MM.1S (cell line): ENCODE measurements at regions not wholly inside any gene's neighbourhood (a gene's known extent, or its start where the extent isn't known, plus 50 kb on each side); places are given as distances from the start of the nearest gene placed in this dataset.

Experiments used
- DNase-seq: peaks from one replicate; pipeline ENCODE4 v3.0.0-alpha.2; 2015
- H2AFZ ChIP-seq: fragments of 300-600 bp; sonication (generic); 2 replicates; pipeline ENCODE4 v1.6.0; 2016; ENCODE audit warnings: antibody characterized with exemption, low read length
- H3F3A ChIP-seq: fragments of 300-600 bp; sonication (generic); 2 replicates; pipeline ENCODE4 v1.6.1; 2016; ENCODE audit warnings: mild to moderate bottlenecking, antibody characterized with exemption, low read length, moderate library complexity, mixed read lengths; ENCODE audit not compliant: insufficient read depth
- H3K27ac ChIP-seq: fragments of 300-600 bp; sonication (generic); 2 replicates; pipeline ENCODE4 v1.5.1; 2016; ENCODE audit warnings: mild to moderate bottlenecking, low read length
- H3K27me3 ChIP-seq: fragments of 300-600 bp; sonication (generic); replicated peaks from 2 replicates; pipeline ENCODE4 v1.6.0; 2016; ENCODE audit warnings: low read length; ENCODE audit not compliant: insufficient read depth
- H3K36me3 ChIP-seq: fragments of 300-600 bp; sonication (generic); replicated peaks from 2 replicates; pipeline ENCODE4 v1.6.1; 2016; ENCODE audit warnings: mild to moderate bottlenecking, low read length, mixed read lengths; ENCODE audit not compliant: insufficient read depth
- H3K4me1 ChIP-seq: fragments of 300-600 bp; sonication (generic); 2 replicates; pipeline ENCODE4 v1.6.1; 2016; ENCODE audit warnings: low read length, mixed read lengths
- H3K4me2 ChIP-seq: fragments of 300-600 bp; sonication (generic); 2 replicates; pipeline ENCODE4 v1.6.0; 2016; ENCODE audit warnings: low read depth, low read length
- H3K4me3 ChIP-seq: fragments of 300-600 bp; sonication (generic); 2 replicates; pipeline ENCODE4 v1.5.1; 2016; ENCODE audit warnings: low read length, mixed read lengths
- H3K79me2 ChIP-seq: fragments of 300-600 bp; sonication (generic); 2 replicates; pipeline ENCODE4 v1.6.1; 2016; ENCODE audit warnings: mixed run types, low read length, mixed read lengths
- H3K9ac ChIP-seq: fragments of 300-600 bp; sonication (generic); 2 replicates; pipeline ENCODE4 v1.6.1; 2016; ENCODE audit warnings: low read length, mixed read lengths
- H3K9me2 ChIP-seq: fragments of 300-600 bp; sonication (generic); replicated peaks from 2 replicates; pipeline ENCODE4 v1.6.1; 2016; ENCODE audit warnings: mild to moderate bottlenecking, low read length, mixed read lengths; ENCODE audit not compliant: insufficient read depth
- H3K9me3 ChIP-seq: fragments of 300-600 bp; sonication (generic); replicated peaks from 2 replicates; pipeline ENCODE4 v1.6.1; 2016; ENCODE audit warnings: mild to moderate bottlenecking, low read length, mixed read lengths; ENCODE audit not compliant: insufficient read depth
- H4K20me1 ChIP-seq: fragments of 300-600 bp; sonication (generic); 2 replicates; pipeline ENCODE4 v1.6.1; 2016; ENCODE audit warnings: mild to moderate bottlenecking, low read length, moderate library complexity, mixed read lengths; ENCODE audit not compliant: insufficient read depth
- EZH2 ChIP-seq: fragments of 300-600 bp; sonication (generic); optimal IDR thresholded peaks from 2 replicates; pipeline ENCODE3; 2017; ENCODE audit warnings: low read depth, mild to moderate bottlenecking, antibody characterized with exemption, low read length, mixed read lengths
- EZH2phosphoT487 ChIP-seq: fragments of 300-600 bp; sonication (generic); IDR thresholded peaks from 2 replicates; pipeline ENCODE4 v1.6.1; 2018; ENCODE audit warnings: antibody characterized with exemption, low read length
- TF ChIP-seq, protein P1 (sequence below): fragments of 300-600 bp; sonication (generic); IDR thresholded peaks from 2 replicates; pipeline ENCODE4 v1.5.1; 2016; ENCODE audit warnings: antibody characterized with exemption, low read length, mixed read lengths

- H3K9me2 ChIP-seq: no peaks in the 10 kb centered on the region
- no peaks in the 10 kb centered on the region for H3F3A ChIP-seq
- H3K4me3 ChIP-seq: no peak overlapping the region
- no peak overlapping the region for H3K9ac ChIP-seq
- no peaks in the 10 kb centered on the region for H3K9me3 ChIP-seq
- H3K4me2 ChIP-seq: no peak overlapping the region
- no peak overlapping the region for H3K27ac ChIP-seq
- no peaks in the 10 kb centered on the region for H3K36me3 ChIP-seq
- DNase-seq: no peak
- no peaks in the 10 kb centered on the region for H3K4me1 ChIP-seq
- H4K20me1 ChIP-seq: no peaks in the 10 kb centered on the region
- no peak overlapping the region for H2AFZ ChIP-seq
- TF ChIP-seq, protein P1, sequence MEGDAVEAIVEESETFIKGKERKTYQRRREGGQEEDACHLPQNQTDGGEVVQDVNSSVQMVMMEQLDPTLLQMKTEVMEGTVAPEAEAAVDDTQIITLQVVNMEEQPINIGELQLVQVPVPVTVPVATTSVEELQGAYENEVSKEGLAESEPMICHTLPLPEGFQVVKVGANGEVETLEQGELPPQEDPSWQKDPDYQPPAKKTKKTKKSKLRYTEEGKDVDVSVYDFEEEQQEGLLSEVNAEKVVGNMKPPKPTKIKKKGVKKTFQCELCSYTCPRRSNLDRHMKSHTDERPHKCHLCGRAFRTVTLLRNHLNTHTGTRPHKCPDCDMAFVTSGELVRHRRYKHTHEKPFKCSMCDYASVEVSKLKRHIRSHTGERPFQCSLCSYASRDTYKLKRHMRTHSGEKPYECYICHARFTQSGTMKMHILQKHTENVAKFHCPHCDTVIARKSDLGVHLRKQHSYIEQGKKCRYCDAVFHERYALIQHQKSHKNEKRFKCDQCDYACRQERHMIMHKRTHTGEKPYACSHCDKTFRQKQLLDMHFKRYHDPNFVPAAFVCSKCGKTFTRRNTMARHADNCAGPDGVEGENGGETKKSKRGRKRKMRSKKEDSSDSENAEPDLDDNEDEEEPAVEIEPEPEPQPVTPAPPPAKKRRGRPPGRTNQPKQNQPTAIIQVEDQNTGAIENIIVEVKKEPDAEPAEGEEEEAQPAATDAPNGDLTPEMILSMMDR: no peak
- no peak for TF ChIP-seq EZH2phosphoT487
- no peak for TF ChIP-seq EZH2
- no peaks in the 10 kb centered on the region for H3K79me2 ChIP-seq
- H3K27me3 ChIP-seq: no peaks in the 10 kb centered on the region
These were observed 572.5 kb downstream of the MAGEB5 start for GRCh38 chrX:26788402-26788998.

DNA sequence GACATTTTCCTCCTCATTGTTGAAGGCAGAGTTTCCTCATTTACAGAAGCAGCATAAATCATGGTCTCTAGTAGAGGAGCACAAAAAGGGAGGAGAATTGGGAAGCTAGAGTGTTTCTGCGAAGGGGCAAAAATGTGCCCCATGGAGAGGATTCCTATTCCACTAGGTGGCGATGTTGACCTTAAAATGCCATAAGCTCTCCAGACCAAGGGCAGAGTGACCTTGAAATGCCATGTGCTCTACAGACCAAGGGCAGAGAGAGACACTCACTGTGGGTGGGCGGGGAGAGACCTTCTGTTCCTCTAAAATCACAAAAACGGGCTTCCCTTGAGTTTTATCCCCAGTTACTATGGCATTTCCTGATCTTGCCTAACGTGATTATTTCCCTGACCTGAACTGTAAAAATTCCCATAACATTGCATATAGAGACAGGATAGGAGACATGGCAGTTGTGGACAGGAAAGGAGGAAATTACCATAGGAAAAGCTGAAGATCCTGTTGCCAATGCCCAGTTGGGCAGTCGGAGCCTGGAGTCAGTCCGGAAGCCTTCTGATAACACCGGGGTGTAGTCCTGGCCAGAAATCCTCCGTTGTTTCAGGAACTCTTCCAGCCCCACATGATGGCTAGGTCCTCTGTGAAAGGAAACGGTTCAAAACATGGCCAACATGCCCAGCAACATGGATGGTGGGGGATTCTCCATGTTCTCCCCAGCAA lies 567.7 kb downstream of the MAGEB5 start:
- H3K4me2 ChIP-seq: no peak overlapping the region
- no peaks in the 10 kb centered on the region for H3K27me3 ChIP-seq

GRCh38 chrX:26778320-26778888 lies 562.4 kb downstream of the MAGEB5 start:
- TF ChIP-seq, protein P1: peak; percentile 38
- no peak for TF ChIP-seq EZH2phosphoT487
- TF ChIP-seq EZH2: no peak
- Histone ChIP-seq H3K9me3 (no peaks in the 10 kb centered on the region), H3K27me3 (no peaks in the 10 kb centered on the region), H3F3A (no peaks in the 10 kb centered on the region), H4K20me1 (no peaks in the 10 kb centered on the region), H3K4me2 (no peak overlapping the region), H2AFZ (no peak overlapping the region), H3K4me1 (no peaks in the 10 kb centered on the region), H3K9ac (no peak overlapping the region), H3K9me2 (no peaks in the 10 kb centered on the region), H3K79me2 (no peaks in the 10 kb centered on the region), H3K36me3 (no peaks in the 10 kb centered on the region), H3K4me3 (no peak overlapping the region), H3K27ac (no peak overlapping the region)
- no peak for DNase-seq

More for the DNA sequence above, 567.7 kb downstream of the MAGEB5 start:
- DNase-seq: peak; percentile 62
- no peak for TF ChIP-seq EZH2
- TF ChIP-seq, protein P1: peak; percentile 59
- Histone ChIP-seq H2AFZ (peak overlapping the region; percentile 35; the same call in 1 of the 2 replicates), H3K9me3 (no peaks in the 10 kb centered on the region), H3K4me3 (no peak overlapping the region), H3K4me1 (no peaks in the 10 kb centered on the region), H3K36me3 (no peaks in the 10 kb centered on the region), H3K9ac (no peak overlapping the region), H3K27ac (no peak overlapping the region), H3F3A (no peaks in the 10 kb centered on the region), H3K79me2 (no peaks in the 10 kb centered on the region), H4K20me1 (no peaks in the 10 kb centered on the region), H3K9me2 (no peaks in the 10 kb centered on the region)
